Neural progenitor cell (in vitro differentiated cells): ENCODE measurements at regions not wholly inside any gene's neighbourhood (a gene's known extent, or its start where the extent isn't known, plus 50 kb on each side); places are given as distances from the start of the nearest gene placed in this dataset.

ENCODE experiments used
- DNase-seq: peaks from one replicate; pipeline ENCODE4 v3.0.0-alpha.2; 2016; ENCODE audit warnings: low spot score
- H2AFZ ChIP-seq: fragments of 200-600 bp; sonication (generic); replicated peaks from 2 replicates; pipeline ENCODE4 v1.6.1; 2016; ENCODE audit warnings: antibody characterized with exemption
- H3F3A ChIP-seq: fragments of 200-600 bp; sonication (generic); 2 replicates; pipeline ENCODE4 v1.6.1; 2016; ENCODE audit warnings: antibody characterized with exemption, low read depth
- H3K27ac ChIP-seq: fragments of 200-600 bp; sonication (generic); 2 replicates; pipeline ENCODE4 v1.5.1; 2016; ENCODE audit warnings: mild to moderate bottlenecking
- H3K27me3 ChIP-seq: fragments of 200-600 bp; sonication (generic); 2 replicates; pipeline ENCODE4 v1.6.1; 2016; ENCODE audit warnings: mild to moderate bottlenecking, moderate library complexity
- H3K36me3 ChIP-seq: fragments of 200-600 bp; sonication (generic); 2 replicates; pipeline ENCODE4 v1.5.1; 2016
- H3K4me1 ChIP-seq: fragments of 200-600 bp; sonication (generic); 2 replicates; pipeline ENCODE4 v1.6.1; 2016; ENCODE audit warnings: mixed run types
- H3K4me2 ChIP-seq: fragments of 200-600 bp; sonication (generic); 2 replicates; pipeline ENCODE4 v1.6.1; 2016
- H3K4me3 ChIP-seq: fragments of 200-600 bp; sonication (generic); 2 replicates; pipeline ENCODE4 v1.5.1; 2016
- H3K79me2 ChIP-seq: fragments of 200-600 bp; sonication (generic); 2 replicates; pipeline ENCODE4 v1.6.1; 2016; ENCODE audit warnings: low read depth
- H3K9ac ChIP-seq: fragments of 200-600 bp; sonication (generic); 2 replicates; pipeline ENCODE4 v1.6.1; 2016
- H3K9me3 ChIP-seq: fragments of 200-600 bp; sonication (generic); 2 replicates; pipeline ENCODE4 v1.5.1; 2016; ENCODE audit warnings: low read depth
- H4K20me1 ChIP-seq: fragments of 200-600 bp; sonication (generic); 2 replicates; pipeline ENCODE4 v1.6.1; 2016; ENCODE audit warnings: low read depth
- H3K27ac Mint-ChIP-seq: 3 replicates; pipeline ENCODE4 v1.8.0; 2021; ENCODE audit warnings: mixed read lengths
- H3K27me3 Mint-ChIP-seq: 2 replicates; pipeline ENCODE4 v1.8.0; 2022; ENCODE audit warnings: low read depth, mild to moderate bottlenecking, inconsistent platforms, moderate library complexity, mixed read lengths; ENCODE audit not compliant: insufficient read depth
- H3K36me3 Mint-ChIP-seq: 3 replicates; pipeline ENCODE4 v1.8.0; 2021; ENCODE audit warnings: mixed read lengths
- H3K4me1 Mint-ChIP-seq: 3 replicates; pipeline ENCODE4 v1.8.0; 2021; ENCODE audit warnings: mixed read lengths
- H3K4me3 Mint-ChIP-seq: 3 replicates; pipeline ENCODE4 v1.8.0; 2021; ENCODE audit warnings: mild to moderate bottlenecking, moderate library complexity, mixed read lengths
- H3K9me3 Mint-ChIP-seq: 3 replicates; pipeline ENCODE4 v1.8.0; 2020; ENCODE audit warnings: mixed read lengths
- CTCF ChIP-seq: fragments of 200-600 bp; sonication (generic); IDR thresholded peaks from 2 replicates; pipeline ENCODE4 v1.5.1; 2017; ENCODE audit warnings: antibody characterized with exemption, mild to moderate bottlenecking
- EZH2 ChIP-seq: fragments of 200-600 bp; sonication (generic); IDR thresholded peaks from 2 replicates; pipeline ENCODE4 v1.6.1; 2017; ENCODE audit warnings: antibody characterized with exemption, mild to moderate bottlenecking, moderate library complexity
- EZH2phosphoT487 ChIP-seq: fragments of 200-600 bp; sonication (generic); IDR thresholded peaks from 2 replicates; pipeline ENCODE4 v1.6.1; 2017; ENCODE audit warnings: antibody characterized with exemption

DNA sequence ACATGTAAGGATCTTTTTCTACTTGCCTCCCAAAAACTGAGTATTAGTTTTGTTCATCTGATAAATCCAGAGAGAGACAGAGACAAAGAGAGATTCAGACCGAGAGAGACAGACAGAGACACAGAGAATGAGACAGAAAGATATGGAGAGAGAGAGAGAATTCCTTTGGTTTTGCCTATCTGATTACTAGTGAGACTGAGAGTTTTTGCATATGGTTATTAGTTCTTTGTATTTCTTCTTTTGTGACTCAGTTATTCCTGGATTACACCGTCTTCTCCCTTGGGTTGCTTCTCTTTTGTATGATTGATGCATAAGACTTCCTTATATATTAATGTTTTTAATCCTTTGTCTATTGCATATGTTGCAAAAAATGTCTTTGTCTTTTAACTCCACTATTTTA, 91.2 kb upstream of the SPATA31C2 start:
- no peak overlapping the region for H3K4me3 ChIP-seq
- H3K9me3 Mint-ChIP-seq = peaks cover 9% of the 10 kb centered on the region
- H3K4me2 ChIP-seq = no peak overlapping the region
- H3K27me3 Mint-ChIP-seq = peaks cover 8% of the 10 kb centered on the region
- no peak overlapping the region for H2AFZ ChIP-seq
- H3K4me1 Mint-ChIP-seq = peaks cover 12% of the 10 kb centered on the region
- no peak overlapping the region for H3K27ac Mint-ChIP-seq
- H3K9ac ChIP-seq = no peak overlapping the region
- no peaks in the 10 kb centered on the region for H3K79me2 ChIP-seq
- TF ChIP-seq EZH2 (no peak), EZH2phosphoT487 (no peak), CTCF (no peak)
- no peaks in the 10 kb centered on the region for H3K9me3 ChIP-seq
- no peaks in the 10 kb centered on the region for H3K36me3 Mint-ChIP-seq
- no peaks in the 10 kb centered on the region for H4K20me1 ChIP-seq
- H3K27ac ChIP-seq = no peak overlapping the region
- no peaks in the 10 kb centered on the region for H3K36me3 ChIP-seq
- H3K27me3 ChIP-seq = no peaks in the 10 kb centered on the region
- H3K4me1 ChIP-seq = peaks cover 16% of the 10 kb centered on the region
- H3K4me3 Mint-ChIP-seq = no peak overlapping the region
- DNase-seq = no peak
- no peaks in the 10 kb centered on the region for H3F3A ChIP-seq

GRCh38 chr9:88224938-88225337, 86.7 kb upstream of the SPATA31C2 start:
- Histone ChIP-seq H3K9me3 (no peaks in the 10 kb centered on the region), H3K4me1 (peaks cover 16% of the 10 kb centered on the region), H3K4me2 (no peak overlapping the region), H3F3A (no peaks in the 10 kb centered on the region), H2AFZ (peak overlapping the region; percentile 76), H3K4me3 (no peak overlapping the region), H3K9ac (no peak overlapping the region), H3K79me2 (no peaks in the 10 kb centered on the region), H3K36me3 (no peaks in the 10 kb centered on the region), H3K27ac (no peak overlapping the region), H4K20me1 (no peaks in the 10 kb centered on the region), H3K27me3 (no peaks in the 10 kb centered on the region)
- Mint-ChIP-seq H3K4me1 (peaks cover 11% of the 10 kb centered on the region), H3K9me3 (peaks cover 2% of the 10 kb centered on the region), H3K4me3 (peak overlapping the region; percentile 51), H3K36me3 (no peaks in the 10 kb centered on the region), H3K27me3 (peaks cover 9% of the 10 kb centered on the region), H3K27ac (no peak overlapping the region)
- peak; percentile 15 for DNase-seq
- TF ChIP-seq EZH2phosphoT487 = no peak
- no peak for TF ChIP-seq EZH2
- TF ChIP-seq CTCF = no peak

- Histone ChIP-seq H3K4me1 (peaks cover 16% of the 10 kb centered on the region), H3K27me3 (no peaks in the 10 kb centered on the region), H3K4me3 (no peak overlapping the region), H3F3A (no peaks in the 10 kb centered on the region), H3K9me3 (no peaks in the 10 kb centered on the region), H3K79me2 (no peaks in the 10 kb centered on the region), H3K27ac (no peak overlapping the region), H3K36me3 (no peaks in the 10 kb centered on the region), H2AFZ (no peak overlapping the region), H4K20me1 (no peaks in the 10 kb centered on the region), H3K9ac (no peak overlapping the region), H3K4me2 (no peak overlapping the region)
- Mint-ChIP-seq H3K27me3 (peaks cover 7% of the 10 kb centered on the region), H3K9me3 (no peaks in the 10 kb centered on the region), H3K4me3 (no peak overlapping the region), H3K4me1 (peaks cover 11% of the 10 kb centered on the region), H3K27ac (peak overlapping the region; percentile 18), H3K36me3 (no peaks in the 10 kb centered on the region)
- TF ChIP-seq EZH2phosphoT487 (no peak), CTCF (no peak), EZH2 (no peak)
- no peak for DNase-seq
Measured at GRCh38 chr9:88221105-88221504, 82.8 kb upstream of the SPATA31C2 start.
